NOMO-1 treated with dmso at 0.1 percent for 144 hours (cell line): ENCODE measurements at regions not wholly inside any gene's neighbourhood (a gene's known extent, or its start where the extent isn't known, plus 50 kb on each side); places are given as distances from the start of the nearest gene placed in this dataset.
A peak's percentile ranks its signal among the peaks of the same experiment; 100 is the strongest.
"Not testable (repeated sequence)": the region's sequence is repeated elsewhere in the genome, so short reads cannot be mapped to it uniquely, and the experiment has no call there.

Experiments
- DNase-seq: peaks from one replicate; lab custom pipeline; 2025; ENCODE audit not compliant: unreplicated experiment; lab: John Stamatoyannopoulos, UW

DNA sequence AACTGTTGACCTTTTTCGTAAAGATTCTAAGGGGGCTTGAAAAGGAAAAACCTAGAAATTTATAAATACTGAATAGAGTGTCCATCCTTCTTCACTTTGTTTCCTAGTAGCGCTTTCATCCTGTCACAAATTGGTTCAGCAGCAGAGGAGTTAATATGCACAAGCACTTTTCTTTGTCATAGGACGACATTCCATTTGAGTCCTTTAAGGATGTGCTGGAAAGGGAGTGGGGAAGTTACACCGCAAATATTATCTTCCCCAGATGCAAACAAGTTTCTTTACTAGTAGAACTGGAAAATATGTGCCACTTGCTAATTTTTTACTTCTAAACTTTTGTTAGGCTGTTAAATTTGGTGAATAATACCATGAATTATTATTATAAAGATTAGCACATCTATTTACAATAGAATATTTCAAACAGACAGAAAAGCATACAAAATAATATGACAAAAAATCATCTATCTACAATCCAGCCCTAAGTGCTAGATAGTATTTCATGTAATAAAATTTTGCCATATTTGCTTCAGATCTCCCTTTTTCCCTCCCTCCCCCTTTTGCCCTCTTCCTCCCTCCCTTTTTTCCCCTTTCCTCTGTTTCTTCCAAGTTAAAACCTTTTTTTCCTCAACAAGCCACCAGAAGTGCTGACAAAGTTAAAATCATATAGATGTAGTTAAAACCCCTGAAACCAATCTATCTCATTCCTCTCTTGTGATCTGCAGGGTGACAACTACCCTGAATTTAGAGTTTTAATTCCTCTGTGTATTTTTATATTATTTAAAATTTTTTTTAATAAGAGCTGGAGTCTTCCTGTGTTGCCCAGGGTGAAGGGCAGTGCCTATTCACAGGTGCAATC, 50.5 kb upstream of the MAP4K3 start:
- DNase-seq = no peak

DNA sequence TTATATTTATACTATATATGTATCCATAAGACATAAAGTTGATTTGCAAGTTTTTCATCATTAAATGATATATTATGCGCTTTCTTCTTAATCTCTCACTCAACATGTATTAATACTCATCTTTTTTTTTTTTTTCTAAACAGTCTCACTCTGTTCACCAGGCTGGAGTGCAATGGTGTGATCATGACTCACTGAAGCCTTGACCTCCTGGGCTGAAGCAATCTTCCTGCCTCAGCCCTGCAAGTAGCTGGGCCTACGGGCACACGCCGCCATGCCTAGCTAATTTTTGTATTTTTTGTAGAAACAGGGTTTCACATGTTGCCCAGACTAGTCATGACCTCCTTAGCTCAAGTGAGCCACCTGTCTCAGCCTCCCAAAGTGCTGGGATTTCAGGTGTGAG, 51.4 kb upstream of the MAP4K3 start:
- peak; percentile 40 for DNase-seq

DNA sequence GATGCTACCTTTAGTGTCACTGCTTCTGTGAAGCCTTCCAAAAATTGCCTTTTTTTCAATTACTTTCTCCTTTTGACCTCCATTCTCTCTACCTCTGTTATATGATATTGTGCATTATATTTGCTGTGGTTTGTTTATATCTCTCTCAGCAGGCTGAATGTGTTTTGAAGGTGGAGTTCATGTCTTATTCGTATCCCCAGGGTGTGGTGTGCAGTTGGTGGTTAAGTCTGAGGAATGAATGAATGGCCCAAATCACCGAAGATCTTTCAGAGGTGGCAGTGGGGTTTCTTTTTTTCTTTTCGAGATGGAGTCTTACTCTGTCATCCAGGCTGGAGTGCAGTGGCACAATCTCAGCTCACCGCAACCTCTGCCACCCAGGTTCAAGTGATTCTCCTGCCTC, 53.5 kb upstream of the MAP4K3 start:
- DNase-seq = no peak

DNA sequence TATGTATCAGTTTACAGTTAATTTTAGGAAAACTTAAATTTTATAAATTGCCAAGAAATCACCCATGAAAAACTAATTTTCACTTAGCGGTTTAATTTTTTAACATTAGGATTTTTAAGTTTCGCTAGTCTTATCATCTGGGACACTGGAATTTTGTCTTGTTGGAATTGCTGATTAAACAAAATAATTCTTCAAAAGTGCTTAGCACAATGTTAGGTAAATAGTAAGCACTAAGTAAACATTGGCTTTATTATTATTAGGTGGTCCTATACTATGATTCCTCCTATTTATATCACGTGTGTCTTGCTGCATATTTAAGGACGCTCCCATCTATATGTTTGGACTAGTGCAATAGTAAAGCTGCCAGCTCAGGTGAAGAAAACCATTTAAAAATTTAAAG, 54.6 kb upstream of the MAP4K3 start:
- no peak for DNase-seq

DNA sequence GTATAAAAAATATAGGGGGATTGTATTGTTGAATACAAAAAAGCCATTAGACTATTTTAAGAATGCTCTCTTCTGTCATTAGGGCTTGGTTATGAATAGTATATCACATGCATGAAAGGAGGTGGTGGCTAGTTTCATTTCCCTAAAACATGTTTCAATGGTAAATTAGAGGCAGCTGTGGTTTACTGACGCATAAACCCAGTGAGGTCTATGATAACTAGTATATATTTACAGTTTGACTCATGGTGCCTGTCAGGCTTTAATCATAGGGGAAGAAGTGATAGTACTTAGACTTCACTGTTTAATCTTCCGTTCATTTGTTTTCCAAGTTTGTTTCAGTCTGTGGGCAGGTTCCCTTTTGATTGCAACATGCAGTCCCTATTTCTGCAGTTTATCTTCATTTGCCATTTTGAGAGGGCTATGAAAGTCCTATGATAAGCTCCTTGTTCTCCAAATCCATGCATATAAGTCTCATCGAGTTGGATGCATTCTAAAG, 55.1 kb upstream of the MAP4K3 start:
- DNase-seq = peak; percentile 89

DNA sequence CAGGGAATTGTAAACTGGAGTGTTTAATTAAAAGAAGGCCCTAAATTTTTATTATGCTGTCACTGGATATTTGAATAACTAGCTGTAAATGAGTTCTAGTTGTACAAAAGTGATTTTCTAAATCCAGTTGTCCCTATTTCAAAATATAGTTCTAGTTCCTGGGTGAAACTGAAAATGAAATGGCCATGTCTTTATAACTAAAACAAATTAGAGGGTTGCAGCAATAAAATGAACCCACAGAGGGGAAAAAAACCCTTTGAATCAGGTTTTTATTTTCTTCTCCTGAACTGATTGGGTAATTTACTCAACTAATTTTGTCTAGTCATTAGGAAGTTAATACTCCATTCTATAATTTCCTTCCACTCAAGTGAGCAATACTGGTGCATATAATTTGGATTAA, 55.6 kb upstream of the MAP4K3 start:
- no peak for DNase-seq

DNA sequence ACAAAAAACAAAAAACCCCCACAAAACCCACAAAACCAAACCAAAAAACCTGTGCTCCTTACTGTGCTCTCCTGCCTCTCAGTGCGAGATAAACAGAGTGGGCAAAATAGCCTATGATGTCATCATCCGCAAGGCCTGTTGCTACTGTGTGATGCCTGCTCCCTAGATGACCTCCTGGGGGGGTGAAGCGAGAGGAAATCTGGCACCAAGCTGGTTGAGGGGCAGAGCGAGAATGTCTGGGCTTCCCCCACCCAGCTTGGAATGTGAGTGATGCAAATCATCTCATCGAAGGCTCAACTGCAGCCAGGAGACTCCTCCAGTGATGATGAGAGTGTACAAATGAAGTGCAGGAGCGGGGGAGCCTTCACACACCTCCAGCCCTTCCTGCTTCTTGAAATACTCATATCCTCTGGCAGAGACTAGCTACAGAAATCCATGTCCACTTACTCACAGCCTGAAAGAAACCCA, 57.7 kb upstream of the MAP4K3 start:
- DNase-seq = no peak

DNA sequence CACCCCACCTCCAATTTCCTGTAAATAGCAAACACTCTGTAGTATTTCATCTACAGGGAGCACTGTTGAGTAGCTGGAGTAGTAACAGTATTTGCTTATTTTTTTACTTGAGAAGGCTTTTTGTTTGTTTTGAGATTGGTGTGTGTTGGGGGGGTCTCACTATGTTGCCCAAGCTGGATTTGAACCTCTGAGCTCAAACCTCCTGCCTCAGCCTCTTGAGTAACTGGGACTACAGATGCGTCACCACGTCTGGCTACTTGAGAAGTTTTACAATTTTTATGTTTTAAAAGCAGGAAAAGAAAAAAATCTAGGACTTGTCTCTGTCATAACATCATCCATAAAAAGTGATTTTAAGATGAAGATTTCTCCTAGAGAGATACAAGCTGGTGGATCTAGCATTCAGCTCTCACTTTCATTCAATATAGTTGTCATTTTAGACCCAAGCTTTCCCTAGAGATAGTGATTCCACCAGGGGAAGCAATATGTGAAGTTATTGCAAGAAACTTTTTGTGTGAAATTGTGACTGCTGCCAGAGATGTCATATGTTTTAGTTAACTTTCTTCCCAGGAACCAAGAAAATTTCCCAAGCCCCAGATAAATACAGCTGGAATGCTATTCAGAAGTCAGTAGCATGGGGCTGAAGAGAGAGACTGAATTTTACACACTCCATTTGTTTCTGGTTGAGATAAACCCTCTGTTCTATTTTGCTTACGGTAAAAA, 60.2 kb upstream of the MAP4K3 start:
- no peak for DNase-seq

DNA sequence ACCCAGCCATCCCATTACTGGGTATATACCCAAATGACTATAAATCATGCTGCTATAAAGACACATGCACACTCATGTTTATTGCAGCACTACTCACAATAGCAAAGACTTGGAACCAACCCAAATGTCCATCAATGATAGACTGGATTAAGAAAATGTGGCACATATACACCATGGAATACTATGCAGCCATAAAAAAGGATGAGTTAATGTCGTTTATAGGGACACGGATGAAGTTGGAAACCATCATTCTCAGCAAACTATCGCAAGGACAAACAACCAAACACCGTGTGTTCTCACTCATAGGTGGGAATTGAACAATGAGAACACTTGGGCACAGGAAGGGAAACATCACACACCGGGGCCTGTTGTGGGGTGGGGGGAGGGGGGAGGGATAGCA, 61.1 kb upstream of the MAP4K3 start:
- DNase-seq = not testable (repeated sequence)

DNA sequence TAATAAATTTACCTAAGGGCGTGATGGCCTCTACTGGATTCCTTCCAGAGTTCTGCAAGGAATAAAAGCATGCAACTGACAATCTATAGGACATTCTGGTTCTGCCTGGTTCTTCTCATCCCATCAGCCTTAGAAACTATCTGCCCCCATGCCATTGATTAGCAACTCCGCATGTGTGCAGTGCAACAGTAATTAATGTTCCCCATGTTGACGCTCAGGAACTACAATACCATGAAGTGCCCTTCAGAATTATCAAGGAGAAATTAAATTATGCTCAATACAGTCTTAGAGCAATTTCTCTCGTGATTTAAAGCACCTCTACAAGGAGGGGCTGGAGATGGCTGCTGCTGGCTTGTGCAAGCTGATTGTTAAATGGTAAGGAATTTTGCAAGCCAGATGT, 61.7 kb upstream of the MAP4K3 start:
- DNase-seq = no peak

DNA sequence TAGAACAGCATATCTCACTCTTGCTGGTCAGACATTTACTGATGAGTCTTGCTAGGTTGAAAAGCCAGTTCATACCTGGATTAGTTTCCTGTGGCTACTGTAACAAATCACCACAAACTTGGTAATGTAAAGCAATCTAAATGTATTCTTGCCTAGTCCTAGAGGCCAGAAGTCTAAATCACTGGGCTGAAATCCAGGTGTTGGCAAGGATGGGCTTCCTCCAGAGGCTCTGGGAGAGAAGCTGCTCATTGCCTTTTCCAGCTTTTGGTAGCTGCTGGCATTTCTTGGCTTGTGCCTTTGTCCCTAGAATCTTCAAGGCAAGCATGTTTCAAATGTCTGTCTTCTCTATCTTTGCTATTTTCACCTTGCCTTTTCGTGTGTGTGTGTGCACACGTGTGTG, 62.3 kb upstream of the MAP4K3 start:
- no peak for DNase-seq

DNA sequence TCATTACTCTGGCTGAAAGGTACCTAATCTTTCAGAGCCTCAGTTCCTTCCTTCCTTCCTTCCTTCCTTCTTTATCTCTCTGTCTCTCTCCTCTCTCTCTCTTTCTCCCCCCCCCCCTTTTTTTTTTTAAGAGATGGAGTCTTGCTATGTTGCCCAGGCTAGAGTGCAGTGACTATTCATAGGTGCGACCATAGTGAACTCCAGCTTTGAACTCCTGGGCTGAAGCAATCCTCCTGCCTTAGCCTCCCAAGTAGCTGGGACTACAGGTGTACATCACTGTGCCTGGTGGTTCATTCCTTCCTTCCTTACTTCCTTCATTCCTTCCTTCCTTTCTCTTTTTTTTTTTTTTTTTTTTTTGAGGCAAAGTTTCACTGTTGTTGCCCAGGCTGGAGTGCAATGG, 64.3 kb upstream of the MAP4K3 start:
- DNase-seq = no peak

DNA sequence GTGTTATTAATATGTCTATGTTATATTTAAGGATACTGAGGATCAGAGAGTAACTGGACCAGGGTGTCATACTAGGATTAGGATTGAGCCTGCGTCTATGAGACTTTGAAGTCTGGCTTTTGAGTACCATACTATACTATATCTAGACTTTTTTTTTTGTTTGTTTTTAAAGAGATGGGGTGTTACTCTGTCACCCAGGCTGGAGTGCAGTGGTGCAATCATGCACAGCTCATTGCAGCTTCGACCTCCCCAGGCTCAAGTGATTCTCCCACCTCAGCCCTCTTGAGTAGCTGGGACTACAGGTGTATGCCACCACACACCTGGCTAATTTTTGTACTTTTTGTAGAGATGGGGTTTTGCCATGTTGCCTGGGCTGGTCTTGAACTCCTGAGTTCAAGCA, 66.2 kb upstream of the MAP4K3 start:
- DNase-seq = no peak

DNA sequence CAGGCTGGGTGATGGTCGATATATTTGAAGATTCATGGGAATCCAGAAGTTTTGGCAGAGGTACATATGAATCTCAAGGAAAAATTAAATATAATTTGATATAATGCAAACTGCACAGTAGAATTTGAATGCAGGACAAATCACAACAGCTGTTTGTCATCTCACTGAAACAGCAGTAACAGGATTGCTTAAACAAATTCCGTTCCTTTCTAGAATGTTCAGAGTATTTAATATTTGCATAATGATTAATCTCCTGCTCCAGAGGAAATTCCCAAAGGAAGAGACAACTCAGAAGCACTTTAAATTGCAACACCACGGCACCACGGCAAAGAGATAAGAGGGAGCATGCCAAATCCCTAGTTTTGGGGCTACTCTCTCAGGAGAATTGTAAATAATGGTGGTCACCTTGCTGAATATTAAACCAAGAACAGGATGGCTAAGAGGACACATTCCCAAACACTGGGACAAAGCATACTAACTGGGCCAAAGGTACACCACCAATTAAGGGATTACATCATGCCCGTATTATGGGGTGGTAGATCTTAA, 67.8 kb upstream of the MAP4K3 start:
- no peak for DNase-seq

DNA sequence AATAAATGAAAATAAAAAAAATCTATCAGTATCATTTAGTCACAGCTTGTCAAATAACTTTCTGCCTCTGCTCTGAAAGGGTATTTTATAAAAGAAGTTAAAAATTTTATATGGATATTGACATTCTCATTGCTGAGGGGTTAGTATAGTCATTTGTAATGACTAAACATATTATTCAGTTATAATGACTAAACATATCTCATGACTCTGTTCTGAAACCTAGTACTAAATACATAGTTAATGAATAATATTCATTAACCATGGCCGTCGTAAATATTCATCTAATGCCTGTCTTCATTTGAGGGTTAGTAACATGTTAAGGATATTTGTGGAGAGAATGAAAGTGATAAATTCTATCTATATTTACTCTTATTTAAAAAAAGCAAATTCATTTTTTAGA, 69.1 kb upstream of the MAP4K3 start:
- DNase-seq = no peak

DNA sequence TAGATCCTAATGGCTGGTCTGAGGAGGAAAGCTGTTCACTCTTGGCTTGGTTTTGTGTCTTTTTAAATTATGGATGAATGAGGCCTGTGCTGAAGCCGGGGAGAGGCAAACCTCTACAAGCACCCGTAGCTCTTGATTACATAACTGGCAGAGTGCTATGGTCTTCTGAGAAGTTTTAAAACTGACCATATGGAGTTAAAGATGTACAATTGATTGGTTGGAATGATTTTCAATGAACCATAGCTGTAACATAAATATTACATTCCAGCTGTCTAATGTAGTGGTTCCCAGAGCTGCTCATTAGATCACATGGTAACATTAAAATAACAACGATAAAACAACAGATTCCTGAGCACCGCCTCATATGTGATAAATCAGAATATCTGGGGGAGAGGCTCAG, 71.1 kb upstream of the MAP4K3 start:
- DNase-seq = no peak

DNA sequence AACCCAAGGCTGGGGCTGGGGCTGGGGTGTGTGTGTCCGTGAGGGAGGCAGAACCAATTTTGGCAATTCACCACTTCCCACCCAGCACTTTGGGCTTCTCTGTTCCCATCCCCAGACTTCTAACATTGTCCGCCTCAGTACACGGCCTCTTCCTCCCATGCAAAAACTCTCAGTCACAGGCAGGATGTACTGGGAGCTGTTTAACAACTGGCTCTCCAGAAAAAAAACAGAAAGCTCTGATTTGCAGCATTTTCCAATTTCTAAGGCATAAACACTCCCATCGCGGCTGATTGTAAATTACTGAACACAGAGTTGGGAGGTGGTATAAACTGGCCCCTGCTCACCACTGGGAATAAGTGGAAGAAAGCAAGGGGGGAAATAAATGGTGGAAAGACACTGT, 73.1 kb upstream of the MAP4K3 start:
- no peak for DNase-seq

DNA sequence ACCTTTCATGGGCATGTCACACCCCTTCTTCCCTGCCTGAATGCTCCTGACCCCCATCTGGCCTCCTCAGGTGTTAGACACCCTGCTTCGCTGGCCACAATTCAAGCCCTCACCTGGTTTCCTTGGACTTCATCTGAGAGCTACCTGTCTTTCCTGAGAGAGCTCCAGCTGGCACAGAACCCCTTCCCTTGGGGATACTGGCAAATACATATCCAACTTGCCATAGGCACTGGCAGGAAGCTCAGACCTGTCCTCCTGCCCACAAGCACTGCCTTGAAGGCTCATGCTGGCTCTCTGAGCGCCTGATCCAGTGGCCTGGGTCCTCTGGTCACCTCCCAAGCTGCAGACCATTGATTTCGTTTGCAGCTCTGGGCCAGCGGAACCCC, 74.1 kb upstream of the MAP4K3 start:
- no peak for DNase-seq

DNA sequence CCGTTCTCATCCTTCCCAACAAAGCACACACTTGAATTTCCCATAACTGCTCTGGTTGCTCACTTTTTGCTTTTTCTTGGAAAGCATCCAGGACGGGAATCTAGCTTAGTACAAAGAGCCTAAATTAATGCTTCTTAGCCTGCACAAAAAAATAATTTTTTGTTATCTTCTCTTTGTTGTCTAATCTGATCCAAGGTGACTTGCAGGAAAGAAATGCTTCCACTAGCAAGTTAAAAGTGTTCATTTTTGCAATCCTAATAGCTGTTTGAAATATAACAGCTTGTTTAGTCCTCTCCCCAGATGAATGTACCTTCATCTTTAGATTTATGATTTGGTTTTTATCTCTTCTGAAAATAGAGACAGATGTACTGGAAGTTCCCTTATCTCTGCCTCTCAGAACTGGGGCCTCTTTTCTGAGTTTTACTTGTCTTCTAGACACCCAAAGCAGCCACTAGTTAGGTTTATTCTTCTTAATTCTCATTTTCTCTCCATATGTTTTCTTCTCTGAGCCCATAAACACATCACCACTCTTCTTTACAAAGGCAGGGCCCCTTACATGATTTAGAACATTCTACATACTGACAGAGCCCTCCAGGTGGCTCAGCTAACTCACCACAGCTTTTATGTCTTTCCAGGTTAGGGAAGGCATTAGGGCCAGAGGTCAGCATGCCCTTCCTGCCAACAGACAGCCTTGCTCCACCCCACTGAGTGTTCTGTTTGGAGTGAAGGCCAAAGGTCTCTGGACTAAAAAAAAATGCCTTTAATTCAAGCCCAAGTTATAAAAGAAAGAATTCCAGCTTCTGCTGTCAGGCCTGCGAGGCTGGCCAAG, 74.7 kb upstream of the MAP4K3 start:
- no peak for DNase-seq

DNA sequence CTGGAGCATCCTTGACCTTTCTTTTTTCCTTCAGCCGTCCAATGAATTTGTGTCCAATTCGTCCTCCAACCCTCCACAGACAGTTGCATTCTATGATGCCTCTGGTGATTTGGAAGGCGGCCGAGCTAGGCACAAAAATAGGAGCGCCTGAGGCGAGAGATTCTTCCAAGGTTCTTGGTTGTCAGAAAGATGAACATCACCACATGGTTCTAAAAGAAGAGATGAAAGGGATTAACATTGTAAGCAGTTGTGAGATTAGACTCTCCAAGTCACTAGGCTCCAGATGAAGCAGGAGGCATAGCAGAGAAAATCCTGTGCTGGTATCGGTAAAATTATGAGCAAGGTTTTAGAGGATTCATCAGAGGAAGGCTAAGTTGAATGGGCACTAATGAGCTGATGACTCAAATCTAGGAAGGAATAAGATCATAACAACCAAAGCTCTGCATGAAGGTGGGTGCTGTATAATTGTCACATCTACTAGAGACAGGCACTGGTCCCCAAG, 75.4 kb upstream of the MAP4K3 start:
- DNase-seq = no peak

DNA sequence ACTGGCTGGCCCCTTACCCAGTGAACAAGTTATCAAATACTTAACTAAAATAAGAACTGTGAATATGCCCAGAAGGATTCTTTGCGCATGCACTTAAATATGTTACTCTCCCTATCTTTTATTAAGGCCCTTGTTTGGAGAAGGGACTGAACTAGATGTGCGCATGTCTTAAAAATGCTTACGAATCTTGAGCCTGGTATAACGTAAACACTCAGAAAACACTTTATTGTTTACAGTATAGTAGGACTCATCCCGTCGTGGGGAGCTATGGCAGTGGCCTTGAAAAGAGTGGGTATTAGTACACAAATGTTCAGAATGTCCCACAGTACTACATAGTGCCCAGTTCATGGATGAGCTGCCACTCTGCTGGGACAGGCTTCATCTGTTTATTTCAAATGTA, 75.9 kb upstream of the MAP4K3 start:
- DNase-seq = no peak
